ENCODE measurements at regions not wholly inside any gene's neighbourhood (a gene's known extent, or its start where the extent isn't known, plus 50 kb on each side); places are given as distances from the start of the nearest gene placed in this dataset.

- H3K27me3 Mint-ChIP-seq (ENCODE audit: unreplicated experiment) = peaks cover 2% of the 10 kb centered on the region
- no peak overlapping the region for H3K4me3 Mint-ChIP-seq (ENCODE audit: unreplicated experiment)
- peaks cover 22% of the 10 kb centered on the region for H3K4me1 Mint-ChIP-seq (ENCODE audit: unreplicated experiment)
- no peaks in the 10 kb centered on the region for H3K9me3 Mint-ChIP-seq (ENCODE audit: unreplicated experiment)
- no peaks in the 10 kb centered on the region for H3K36me3 Mint-ChIP-seq (ENCODE audit: low read depth, unreplicated experiment)
- no peak overlapping the region for H3K27ac Mint-ChIP-seq (ENCODE audit: unreplicated experiment)
- no peak for DNase-seq (ENCODE audit: low spot score)
- TF ChIP-seq CTCF (IDR thresholded peaks at IDR 0.05; ENCODE audit: unreplicated experiment) = no peak
Measured at GRCh38 chr12:92535961-92536360, 166.8 kb upstream of the PLEKHG7 start.

- no peak for DNase-seq (ENCODE audit: low spot score)
- Mint-ChIP-seq H3K27ac (ENCODE audit: unreplicated experiment) (no peak overlapping the region), H3K4me1 (ENCODE audit: unreplicated experiment) (peaks cover 11% of the 10 kb centered on the region)
Measured at GRCh38 chr12:92533280-92533890, 169.4 kb upstream of the PLEKHG7 start.

GRCh38 chr12:92530706-92531105 lies 172.1 kb upstream of the PLEKHG7 start:
- TF ChIP-seq CTCF (IDR thresholded peaks at IDR 0.05; ENCODE audit: unreplicated experiment) = no peak
- no peak for DNase-seq (ENCODE audit: low spot score)
- H3K36me3 Mint-ChIP-seq (ENCODE audit: low read depth, unreplicated experiment) = no peaks in the 10 kb centered on the region
- H3K9me3 Mint-ChIP-seq (ENCODE audit: unreplicated experiment) = no peaks in the 10 kb centered on the region
- H3K27me3 Mint-ChIP-seq (ENCODE audit: unreplicated experiment) = peaks cover 3% of the 10 kb centered on the region
- peaks cover 4% of the 10 kb centered on the region for H3K4me1 Mint-ChIP-seq (ENCODE audit: unreplicated experiment)
- H3K4me3 Mint-ChIP-seq (ENCODE audit: unreplicated experiment) = no peak overlapping the region
- no peak overlapping the region for H3K27ac Mint-ChIP-seq (ENCODE audit: unreplicated experiment)

More at GRCh38 chr12:92533280-92533890, 169.4 kb upstream of the PLEKHG7 start:
- no peak overlapping the region for H3K4me3 Mint-ChIP-seq (ENCODE audit: unreplicated experiment)
- H3K9me3 Mint-ChIP-seq (ENCODE audit: unreplicated experiment) = no peaks in the 10 kb centered on the region
- no peak for TF ChIP-seq CTCF (IDR thresholded peaks at IDR 0.05; ENCODE audit: unreplicated experiment)
- no peaks in the 10 kb centered on the region for H3K36me3 Mint-ChIP-seq (ENCODE audit: low read depth, unreplicated experiment)
- peaks cover 3% of the 10 kb centered on the region for H3K27me3 Mint-ChIP-seq (ENCODE audit: unreplicated experiment)

GRCh38 chr12:92529944-92530343 lies 172.8 kb upstream of the PLEKHG7 start:
- H3K9me3 Mint-ChIP-seq (ENCODE audit: unreplicated experiment) = no peaks in the 10 kb centered on the region
- peaks cover 4% of the 10 kb centered on the region for H3K4me1 Mint-ChIP-seq (ENCODE audit: unreplicated experiment)
- no peaks in the 10 kb centered on the region for H3K36me3 Mint-ChIP-seq (ENCODE audit: low read depth, unreplicated experiment)
- H3K27me3 Mint-ChIP-seq (ENCODE audit: unreplicated experiment) = peaks cover 3% of the 10 kb centered on the region
- DNase-seq (ENCODE audit: low spot score) = no peak
- no peak for TF ChIP-seq CTCF (IDR thresholded peaks at IDR 0.05; ENCODE audit: unreplicated experiment)
- H3K27ac Mint-ChIP-seq (ENCODE audit: unreplicated experiment) = no peak overlapping the region
- no peak overlapping the region for H3K4me3 Mint-ChIP-seq (ENCODE audit: unreplicated experiment)

- Mint-ChIP-seq H3K4me1 (ENCODE audit: unreplicated experiment) (peaks cover 4% of the 10 kb centered on the region), H3K4me3 (ENCODE audit: unreplicated experiment) (no peak overlapping the region), H3K36me3 (ENCODE audit: low read depth, unreplicated experiment) (no peaks in the 10 kb centered on the region), H3K9me3 (ENCODE audit: unreplicated experiment) (no peaks in the 10 kb centered on the region), H3K27ac (ENCODE audit: unreplicated experiment) (no peak overlapping the region), H3K27me3 (ENCODE audit: unreplicated experiment) (peaks cover 3% of the 10 kb centered on the region)
- DNase-seq (ENCODE audit: low spot score) = no peak
- no peak for TF ChIP-seq CTCF (IDR thresholded peaks at IDR 0.05; ENCODE audit: unreplicated experiment)
Measured at GRCh38 chr12:92528586-92528985, 174.2 kb upstream of the PLEKHG7 start.
